Mesothelial cell of epicardium (in vitro differentiated cells): ENCODE measurements at regions not wholly inside any gene's neighbourhood (a gene's known extent, or its start where the extent isn't known, plus 50 kb on each side); places are given as distances from the start of the nearest gene placed in this dataset.

ENCODE experiments used
- DNase-seq, 2 experiments: peaks; one replicate each; pipeline ENCODE4 v3.0.0; 2021; ENCODE audit warnings: low spot score in 2 of 2; ENCODE audit not compliant: unreplicated experiment in 2 of 2
- H3K27ac Mint-ChIP-seq: 2 replicates; pipeline ENCODE4 v1.8.0; 2021; ENCODE audit warnings: mixed read lengths
- H3K27me3 Mint-ChIP-seq: 2 replicates; pipeline ENCODE4 v1.8.0; 2021; ENCODE audit warnings: low read depth, mixed read lengths
- H3K36me3 Mint-ChIP-seq: 2 replicates; pipeline ENCODE4 v1.8.0; 2021; ENCODE audit warnings: mixed read lengths
- H3K4me1 Mint-ChIP-seq: 2 replicates; pipeline ENCODE4 v1.8.0; 2021; ENCODE audit warnings: mixed read lengths
- H3K4me3 Mint-ChIP-seq: 2 replicates; pipeline ENCODE4 v1.8.0; 2021; ENCODE audit warnings: mild to moderate bottlenecking, moderate library complexity, mixed read lengths
- H3K9me3 Mint-ChIP-seq: 2 replicates; pipeline ENCODE4 v1.8.0; 2021; ENCODE audit warnings: mixed read lengths
- TF ChIP-seq, protein P1 (sequence below): fragments of 200-600 bp; sonication (generic); IDR thresholded peaks from one replicate; pipeline ENCODE4 v1.5.0; 2021; ENCODE audit warnings: antibody characterized with exemption; ENCODE audit not compliant: unreplicated experiment

DNA sequence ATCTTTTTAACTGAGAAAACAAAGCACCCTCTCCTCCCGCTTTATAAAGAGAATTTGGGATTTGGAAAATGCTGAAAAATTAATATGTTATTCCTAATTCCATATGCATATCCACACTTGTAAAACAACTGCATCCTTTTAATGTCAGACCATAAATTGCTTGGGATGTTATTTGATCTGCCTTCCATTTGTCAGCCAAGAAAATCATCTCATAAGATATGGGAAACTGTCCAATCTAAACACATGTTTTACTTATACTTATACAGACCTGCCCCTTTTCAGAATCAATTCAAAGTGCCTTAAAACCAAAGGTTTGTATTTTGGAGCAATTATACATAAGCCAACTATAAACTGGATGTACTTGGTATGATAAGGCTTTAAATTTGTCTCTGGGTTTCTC is 595.5 kb upstream of the PFKP start:
- Mint-ChIP-seq H3K36me3 (no peaks in the 10 kb centered on the region), H3K4me1 (no peaks in the 10 kb centered on the region), H3K9me3 (peaks cover 13% of the 10 kb centered on the region), H3K27ac (no peak overlapping the region), H3K4me3 (no peak overlapping the region), H3K27me3 (no peaks in the 10 kb centered on the region)
- TF ChIP-seq, protein P1, sequence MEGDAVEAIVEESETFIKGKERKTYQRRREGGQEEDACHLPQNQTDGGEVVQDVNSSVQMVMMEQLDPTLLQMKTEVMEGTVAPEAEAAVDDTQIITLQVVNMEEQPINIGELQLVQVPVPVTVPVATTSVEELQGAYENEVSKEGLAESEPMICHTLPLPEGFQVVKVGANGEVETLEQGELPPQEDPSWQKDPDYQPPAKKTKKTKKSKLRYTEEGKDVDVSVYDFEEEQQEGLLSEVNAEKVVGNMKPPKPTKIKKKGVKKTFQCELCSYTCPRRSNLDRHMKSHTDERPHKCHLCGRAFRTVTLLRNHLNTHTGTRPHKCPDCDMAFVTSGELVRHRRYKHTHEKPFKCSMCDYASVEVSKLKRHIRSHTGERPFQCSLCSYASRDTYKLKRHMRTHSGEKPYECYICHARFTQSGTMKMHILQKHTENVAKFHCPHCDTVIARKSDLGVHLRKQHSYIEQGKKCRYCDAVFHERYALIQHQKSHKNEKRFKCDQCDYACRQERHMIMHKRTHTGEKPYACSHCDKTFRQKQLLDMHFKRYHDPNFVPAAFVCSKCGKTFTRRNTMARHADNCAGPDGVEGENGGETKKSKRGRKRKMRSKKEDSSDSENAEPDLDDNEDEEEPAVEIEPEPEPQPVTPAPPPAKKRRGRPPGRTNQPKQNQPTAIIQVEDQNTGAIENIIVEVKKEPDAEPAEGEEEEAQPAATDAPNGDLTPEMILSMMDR = no peak
- DNase-seq = no peak

DNA sequence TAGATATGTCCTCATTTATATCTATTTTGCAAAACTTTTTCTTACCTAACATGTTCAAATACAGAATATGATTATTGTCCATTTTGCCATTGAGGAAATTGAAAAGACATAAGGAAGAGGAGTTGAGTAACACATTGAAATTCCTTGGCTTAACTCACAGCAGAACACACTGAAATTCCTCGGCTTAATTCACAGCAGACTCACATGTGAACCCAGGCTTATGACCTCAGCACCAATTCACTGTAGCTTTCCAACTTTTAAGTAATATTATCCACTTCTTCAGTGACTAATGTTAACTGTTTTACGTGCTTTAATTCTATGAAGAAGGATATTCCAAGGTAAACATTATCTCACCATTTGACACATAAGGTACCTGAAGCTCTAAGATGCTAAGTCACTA is 597.5 kb upstream of the PFKP start:
- H3K9me3 Mint-ChIP-seq = peaks cover 31% of the 10 kb centered on the region
- DNase-seq = no peak
- H3K27me3 Mint-ChIP-seq = no peaks in the 10 kb centered on the region

DNA sequence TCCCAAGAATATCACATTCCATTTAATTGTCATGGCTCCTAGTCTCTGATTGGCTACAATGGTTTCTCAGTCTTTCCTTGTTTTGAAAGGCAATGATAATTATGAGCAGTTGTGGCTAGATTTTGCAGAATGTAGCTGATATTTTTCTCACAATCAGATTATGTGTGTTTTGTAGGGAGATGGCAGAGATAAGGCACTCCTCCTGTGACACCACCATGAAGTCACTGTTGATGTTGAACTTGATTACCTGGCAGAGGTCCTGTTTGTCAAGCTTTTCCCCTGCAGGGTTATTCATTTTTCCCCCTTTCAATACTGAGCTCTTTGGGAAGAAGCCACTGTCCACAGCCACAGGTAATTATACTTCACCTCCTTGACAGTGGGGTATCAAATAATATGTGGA is 602.9 kb upstream of the PFKP start:
- TF ChIP-seq, protein P1 = no peak
- H3K9me3 Mint-ChIP-seq = peaks cover 49% of the 10 kb centered on the region
- no peaks in the 10 kb centered on the region for H3K36me3 Mint-ChIP-seq
- no peaks in the 10 kb centered on the region for H3K27me3 Mint-ChIP-seq
- no peaks in the 10 kb centered on the region for H3K4me1 Mint-ChIP-seq
- DNase-seq = no peak
- H3K4me3 Mint-ChIP-seq = no peak overlapping the region
- no peak overlapping the region for H3K27ac Mint-ChIP-seq

More for the DNA sequence above, 597.5 kb upstream of the PFKP start:
- no peak overlapping the region for H3K27ac Mint-ChIP-seq
- H3K4me3 Mint-ChIP-seq = no peak overlapping the region
- no peaks in the 10 kb centered on the region for H3K4me1 Mint-ChIP-seq
- H3K36me3 Mint-ChIP-seq = no peaks in the 10 kb centered on the region
- TF ChIP-seq, protein P1 = no peak

DNA sequence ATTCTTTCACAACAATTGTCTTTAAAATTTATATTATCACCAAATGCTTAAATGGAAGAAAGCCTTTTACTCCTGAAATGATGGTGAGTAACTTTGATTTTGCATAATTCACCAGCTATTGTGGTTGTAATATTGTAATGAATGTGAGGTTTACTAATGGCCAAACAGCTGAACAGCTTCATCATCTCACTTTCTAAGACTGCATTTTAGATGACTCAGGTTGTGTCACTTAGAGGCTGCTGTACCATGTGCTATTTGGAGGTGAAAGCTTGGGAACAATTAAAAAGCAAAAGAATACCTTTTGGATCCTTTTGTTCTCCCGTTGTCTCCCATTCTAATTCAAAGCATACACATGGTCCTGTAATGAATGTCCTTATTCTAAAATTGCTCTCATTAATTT is 604.0 kb upstream of the PFKP start:
- no peak overlapping the region for H3K27ac Mint-ChIP-seq
- TF ChIP-seq, protein P1 = no peak
- H3K36me3 Mint-ChIP-seq = no peaks in the 10 kb centered on the region
- H3K9me3 Mint-ChIP-seq = peaks cover 50% of the 10 kb centered on the region
- H3K4me1 Mint-ChIP-seq = no peaks in the 10 kb centered on the region
- DNase-seq = no peak
- no peak overlapping the region for H3K4me3 Mint-ChIP-seq
- H3K27me3 Mint-ChIP-seq = no peaks in the 10 kb centered on the region

DNA sequence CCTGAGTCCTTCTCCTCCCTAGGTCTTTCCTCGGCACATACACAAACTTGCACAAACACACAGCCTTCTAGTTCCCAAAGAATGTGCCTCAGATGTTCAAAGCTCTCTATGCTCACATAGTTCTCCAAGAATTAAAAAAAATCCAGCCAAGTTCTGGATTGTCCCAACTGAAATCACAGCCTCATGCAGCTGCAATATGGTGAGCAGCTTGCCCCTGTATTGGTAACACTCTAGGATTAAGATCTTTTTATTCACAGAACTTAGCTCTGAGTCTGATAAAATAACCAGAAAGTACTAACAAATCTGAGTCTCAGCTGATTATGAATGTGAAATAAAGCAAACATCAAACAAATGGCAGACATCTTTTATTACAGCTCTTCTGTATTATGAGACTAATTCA is 604.8 kb upstream of the PFKP start:
- TF ChIP-seq, protein P1 = no peak
- H3K4me1 Mint-ChIP-seq = no peaks in the 10 kb centered on the region
- H3K36me3 Mint-ChIP-seq = no peaks in the 10 kb centered on the region
- DNase-seq = no peak
- no peaks in the 10 kb centered on the region for H3K27me3 Mint-ChIP-seq
- H3K4me3 Mint-ChIP-seq = no peak overlapping the region
- H3K27ac Mint-ChIP-seq = no peak overlapping the region
- peaks cover 47% of the 10 kb centered on the region for H3K9me3 Mint-ChIP-seq

DNA sequence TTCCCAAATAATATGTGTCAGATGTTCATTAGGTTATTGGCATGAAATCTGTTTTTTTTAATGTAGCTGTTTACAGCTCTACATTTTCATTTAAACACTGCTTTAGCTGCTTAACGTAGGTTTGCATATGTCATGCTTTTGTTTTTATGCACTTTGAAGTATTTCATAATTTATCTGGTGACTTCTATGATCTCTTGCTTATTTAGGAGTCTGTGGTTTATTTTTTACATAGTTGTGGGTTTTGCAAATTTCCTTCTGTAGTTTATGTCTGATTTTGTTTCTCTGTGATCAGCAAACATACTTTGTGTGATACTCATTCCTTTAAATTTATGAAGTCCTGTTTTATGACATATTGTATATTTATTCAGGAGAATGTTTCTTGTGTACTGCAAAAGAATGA is 606.5 kb upstream of the PFKP start:
- no peak for DNase-seq
- Mint-ChIP-seq H3K27me3 (peaks cover 10% of the 10 kb centered on the region), H3K27ac (no peak overlapping the region), H3K4me1 (no peaks in the 10 kb centered on the region), H3K4me3 (no peak overlapping the region), H3K36me3 (no peaks in the 10 kb centered on the region), H3K9me3 (peaks cover 39% of the 10 kb centered on the region)
- TF ChIP-seq, protein P1 = no peak
